ENCODE measurements at regions not wholly inside any gene's neighbourhood (a gene's known extent, or its start where the extent isn't known, plus 50 kb on each side); places are given as distances from the start of the nearest gene placed in this dataset.

- DNase-seq (ENCODE audit: low read depth, low spot score), result no peak
Measured at GRCh38 chr9:99582814-99583213, 238.9 kb upstream of the NR4A3 start.

GRCh38 chr9:99588299-99588698, 233.4 kb upstream of the NR4A3 start:
- DNase-seq (ENCODE audit: low read depth, low spot score), result no peak

DNA sequence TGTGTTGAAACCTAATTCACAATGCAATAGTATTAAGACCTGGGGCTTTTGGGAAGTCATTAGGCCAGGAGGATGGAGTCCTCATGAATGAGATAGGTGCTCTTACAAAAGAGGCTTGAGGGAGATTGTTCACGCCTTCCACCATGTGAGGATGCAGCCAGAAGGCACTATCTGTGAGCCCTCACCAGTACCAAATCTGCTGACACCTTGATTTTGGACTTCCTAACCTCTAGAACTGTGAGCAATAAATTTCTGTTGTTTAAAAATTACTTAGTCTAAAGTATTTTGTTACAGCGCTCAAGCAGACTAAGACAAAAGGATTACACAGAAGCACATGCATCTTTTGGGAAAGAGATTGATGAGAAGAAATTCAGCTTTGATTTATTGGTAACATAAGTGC, 232.9 kb upstream of the NR4A3 start:
- no peak for DNase-seq (ENCODE audit: low read depth, low spot score)

DNA sequence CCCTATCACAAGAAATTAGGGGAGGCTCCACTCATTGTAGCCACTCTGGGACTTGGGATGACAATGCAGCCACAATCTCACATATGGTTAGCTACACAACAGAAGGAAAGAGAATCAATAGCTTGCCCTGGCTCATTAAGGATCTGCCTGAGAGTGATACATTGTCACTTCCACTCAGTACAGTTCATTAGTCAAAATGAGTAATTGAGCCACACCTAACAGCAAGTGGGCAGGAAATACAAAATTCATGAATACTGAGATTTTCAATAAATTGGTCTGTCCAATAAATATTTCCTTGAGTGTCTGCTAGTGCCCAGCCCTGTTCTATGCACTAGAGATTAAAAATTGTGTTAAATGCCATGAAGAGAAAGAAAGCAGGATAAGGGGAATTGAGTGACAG, 231.3 kb upstream of the NR4A3 start:
- DNase-seq (ENCODE audit: low read depth, low spot score), result no peak

DNA sequence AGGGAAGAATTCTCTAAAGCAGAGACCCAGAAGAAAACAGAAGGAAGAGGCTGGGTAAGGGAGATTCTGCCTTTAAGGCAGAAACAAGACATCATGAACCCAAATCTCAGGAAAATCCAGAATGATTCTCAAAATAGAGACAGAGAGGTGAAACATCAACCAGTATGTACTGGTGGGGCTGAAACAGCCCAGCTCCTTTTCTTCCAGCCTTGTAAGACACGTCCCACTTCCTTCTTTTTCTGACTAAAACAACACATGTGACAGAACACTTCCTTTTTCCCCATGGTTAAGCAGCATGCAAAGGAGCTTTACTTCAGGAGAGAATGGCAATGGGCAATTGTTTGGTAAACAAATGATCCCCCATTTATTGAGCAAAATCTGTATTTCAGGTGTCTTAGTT, 230.8 kb upstream of the NR4A3 start:
- no peak for DNase-seq (ENCODE audit: low read depth, low spot score)

GRCh38 chr9:99591770-99592169, 229.9 kb upstream of the NR4A3 start:
- no peak for DNase-seq (ENCODE audit: low read depth, low spot score)

DNA sequence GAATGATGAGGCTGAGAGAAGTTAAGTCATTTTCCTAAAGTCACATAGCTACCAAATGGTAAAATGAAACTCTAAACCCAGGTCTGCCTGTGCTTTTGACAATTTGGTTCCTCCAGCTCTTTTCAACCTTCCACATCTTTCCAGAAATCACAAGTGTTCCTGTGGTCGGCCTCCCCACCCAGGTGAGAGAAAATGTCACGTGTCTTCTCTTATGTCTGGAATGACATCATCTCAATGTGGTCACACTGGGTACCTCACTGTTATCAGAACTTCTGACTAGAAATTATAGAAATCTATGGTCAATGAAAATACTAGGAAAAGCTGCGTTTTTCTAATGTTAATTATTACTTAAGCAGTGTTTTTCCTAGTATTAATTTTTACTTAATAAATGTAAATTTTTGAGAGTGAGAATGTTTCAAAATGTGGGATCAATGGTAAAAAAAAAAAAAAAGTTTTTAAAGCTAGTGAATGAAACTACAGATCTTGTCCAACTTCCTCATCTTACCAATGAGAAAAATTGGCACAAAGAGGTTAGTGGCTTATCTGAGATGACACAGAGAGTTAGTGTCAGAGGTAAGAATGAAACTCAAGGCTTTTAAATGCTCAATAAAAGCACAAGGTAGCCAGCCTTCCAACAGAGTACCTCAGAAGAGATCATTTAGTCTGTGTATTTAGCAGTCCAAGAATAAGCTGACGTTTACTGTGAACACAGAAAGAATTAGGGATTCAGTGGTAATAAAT, 228.7 kb upstream of the NR4A3 start:
- DNase-seq (ENCODE audit: low read depth, low spot score), result no peak

DNA sequence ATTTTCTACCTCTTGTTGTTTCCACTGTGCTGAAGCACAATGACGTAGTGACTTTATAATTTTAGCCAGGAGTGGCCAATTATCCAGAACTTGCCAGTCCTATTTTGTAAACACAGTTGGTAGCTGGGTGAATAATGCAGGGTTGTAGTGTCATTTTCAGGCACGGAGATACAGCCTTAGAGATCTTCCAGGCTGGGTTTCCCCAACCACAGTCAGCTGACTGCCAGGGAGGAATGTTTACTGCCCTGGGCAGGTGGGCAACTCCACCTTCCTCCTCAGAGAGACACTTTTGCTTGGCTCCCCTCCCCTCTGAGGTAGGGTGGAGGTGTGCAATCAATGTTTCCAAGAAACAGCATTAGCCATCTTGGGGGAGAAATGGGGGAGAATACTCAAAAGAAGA, 228.1 kb upstream of the NR4A3 start:
- no peak for DNase-seq (ENCODE audit: low read depth, low spot score)

- DNase-seq (ENCODE audit: low read depth, low spot score), result no peak
Measured at GRCh38 chr9:99594056-99594780, 227.5 kb upstream of the NR4A3 start.

GRCh38 chr9:99595796-99596195, 225.9 kb upstream of the NR4A3 start:
- no peak for DNase-seq (ENCODE audit: low read depth, low spot score)

DNA sequence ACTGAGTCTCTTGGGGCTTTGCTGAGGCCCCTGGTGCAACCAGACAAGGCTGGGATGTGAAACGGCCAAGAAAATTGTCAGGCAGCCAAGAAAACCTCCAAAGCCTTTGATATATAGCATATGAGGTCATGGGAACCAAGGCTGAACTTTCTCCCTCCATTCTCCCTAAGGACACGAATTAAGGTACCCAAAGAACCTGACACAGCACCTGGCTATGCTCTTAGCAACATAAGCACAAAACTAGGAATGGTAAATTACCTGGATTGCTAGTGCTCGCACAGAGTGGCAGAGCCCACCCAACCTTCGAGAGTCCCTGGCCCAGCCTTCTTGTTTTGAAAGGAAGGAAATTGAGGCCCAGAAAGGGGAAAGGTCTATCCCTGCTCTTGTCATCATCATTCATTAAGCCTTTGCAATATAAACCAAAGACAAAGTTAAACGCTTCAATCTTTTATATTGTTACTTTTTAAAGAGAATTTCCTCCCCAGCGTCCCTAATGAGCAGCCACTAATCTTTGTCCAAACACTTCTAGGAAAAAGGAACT, 220.0 kb upstream of the NR4A3 start:
- DNase-seq (ENCODE audit: low read depth, low spot score), result peak; percentile 18

GRCh38 chr9:99602854-99603253, 218.8 kb upstream of the NR4A3 start:
- DNase-seq (ENCODE audit: low read depth, low spot score), result no peak

DNA sequence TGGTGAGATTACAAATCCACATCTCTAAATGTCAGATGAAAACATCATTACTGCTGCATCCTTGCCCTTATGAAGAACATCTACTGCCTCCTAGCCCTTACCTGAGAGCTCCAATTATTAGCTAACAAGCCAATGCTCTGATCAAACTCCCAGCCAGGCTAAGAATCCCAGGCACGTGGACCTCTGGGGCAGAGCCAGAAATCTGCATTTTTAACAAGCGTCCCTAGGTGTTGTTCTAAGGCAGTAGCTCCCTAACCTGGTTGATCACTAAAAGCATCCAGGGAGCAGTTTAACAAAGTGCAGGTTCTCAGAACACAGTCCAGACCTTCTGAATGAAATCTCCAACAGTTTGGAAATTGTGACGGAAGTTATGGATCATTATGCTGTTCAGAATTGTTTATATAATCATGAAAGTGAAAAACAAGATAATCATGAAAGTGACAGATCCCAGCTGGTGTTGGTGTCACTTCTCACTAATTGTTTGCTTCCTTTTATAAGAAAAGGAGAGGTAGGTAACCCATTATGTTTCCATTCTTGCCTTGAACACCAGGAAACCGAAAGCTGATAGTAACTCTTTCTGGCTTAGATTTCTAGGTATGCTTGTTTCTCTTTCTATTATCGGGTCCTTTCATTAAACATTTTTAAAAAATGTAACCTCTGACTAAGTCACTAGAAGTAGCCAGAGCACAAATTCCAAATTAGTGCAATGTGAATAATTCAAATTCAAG, 216.5 kb upstream of the NR4A3 start:
- no peak for DNase-seq (ENCODE audit: low read depth, low spot score)

GRCh38 chr9:99606296-99606695, 215.4 kb upstream of the NR4A3 start:
- no peak for DNase-seq (ENCODE audit: low read depth, low spot score)

DNA sequence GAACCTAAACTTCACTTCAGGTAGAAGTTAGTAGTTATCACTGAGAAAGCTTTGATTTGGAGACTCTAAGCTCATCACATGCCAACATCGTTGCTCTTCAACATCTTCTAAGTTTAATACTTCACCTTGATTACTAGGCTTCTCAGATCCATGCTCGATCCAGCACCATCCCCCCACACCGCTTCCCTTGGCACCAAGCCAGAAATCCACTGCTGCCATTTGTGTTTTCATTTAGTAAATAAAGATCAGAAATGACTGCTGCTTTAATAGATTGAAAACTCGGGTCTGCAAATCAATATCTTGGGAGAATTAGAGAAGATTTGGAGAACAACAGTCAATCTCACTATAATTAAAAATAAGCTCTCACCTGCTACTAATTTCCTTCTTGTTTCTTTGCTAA, 214.7 kb upstream of the NR4A3 start:
- DNase-seq (ENCODE audit: low read depth, low spot score), result no peak

GRCh38 chr9:99607842-99608448, 213.7 kb upstream of the NR4A3 start:
- peak; percentile 13 for DNase-seq (ENCODE audit: low read depth, low spot score)

- DNase-seq (ENCODE audit: low read depth, low spot score), result no peak
Measured at GRCh38 chr9:99614341-99614740, 207.3 kb upstream of the NR4A3 start.

DNA sequence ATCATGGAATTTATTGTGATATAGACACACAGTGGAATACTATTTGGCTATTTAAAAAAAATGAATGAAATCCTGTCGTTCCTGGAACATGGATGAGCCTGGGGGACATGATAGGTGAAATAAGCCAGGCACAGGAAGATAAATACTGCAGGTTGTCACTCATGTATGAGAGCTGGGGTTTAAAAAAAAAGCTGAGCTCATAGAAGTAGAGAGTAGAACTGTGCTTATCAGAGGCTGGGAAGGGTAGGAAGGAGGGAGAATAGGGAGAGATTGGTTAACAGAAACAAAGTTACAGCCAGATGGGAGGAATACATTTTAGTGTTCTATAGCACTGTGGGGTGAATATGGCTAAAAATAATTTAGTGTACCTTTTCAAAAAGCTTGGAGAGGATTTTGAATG, 200.6 kb upstream of the NR4A3 start:
- DNase-seq (ENCODE audit: low read depth, low spot score), result no peak

- no peak for DNase-seq (ENCODE audit: low read depth, low spot score)
Measured at GRCh38 chr9:99622679-99623078, 199.0 kb upstream of the NR4A3 start.

- DNase-seq (ENCODE audit: low read depth, low spot score), result no peak
Measured at GRCh38 chr9:99623780-99624364, 197.8 kb upstream of the NR4A3 start.

DNA sequence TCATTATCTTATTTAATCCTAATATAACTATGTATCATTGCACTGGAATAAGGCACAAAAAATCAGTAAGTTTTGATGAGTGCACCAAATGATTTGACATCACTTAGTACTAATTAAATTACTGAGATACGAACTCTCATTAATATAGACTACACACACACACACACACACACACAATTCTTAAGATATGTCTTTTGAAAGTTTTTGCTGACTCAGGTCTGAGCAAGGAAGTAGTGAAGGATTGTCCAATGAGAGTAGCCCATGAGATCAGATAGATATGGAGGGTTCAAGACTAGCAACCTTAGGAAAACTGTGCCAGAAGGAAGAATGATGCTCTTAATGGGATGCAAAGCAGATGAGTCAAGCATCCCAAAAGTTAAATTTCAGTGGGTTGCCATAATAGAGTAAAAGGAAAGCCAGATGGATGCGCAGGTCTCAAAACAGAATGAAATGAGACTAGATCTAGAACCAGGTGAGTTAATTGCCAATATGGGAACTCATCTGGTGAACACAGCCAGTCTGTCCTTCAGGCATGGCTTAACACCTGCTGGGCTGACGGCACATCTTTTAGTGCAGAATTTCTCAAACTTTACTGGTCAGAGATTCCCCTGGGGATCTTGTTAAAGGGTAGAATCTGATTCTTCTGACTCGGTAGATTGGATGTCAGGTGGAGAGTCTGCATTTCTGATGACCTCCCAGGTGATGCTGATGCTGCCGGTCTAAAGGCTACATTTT, 197.0 kb upstream of the NR4A3 start:
- no peak for DNase-seq (ENCODE audit: low read depth, low spot score)

Data from astrocyte of the hippocampus (primary cell).